HT-29 (cell line): ENCODE measurements at regions not wholly inside any gene's neighbourhood (a gene's known extent, or its start where the extent isn't known, plus 50 kb on each side); places are given as distances from the start of the nearest gene placed in this dataset.

Experiments
- DNase-seq: peaks from one replicate; pipeline ENCODE4 v3.0.0-alpha.2; 2015; ENCODE audit warnings: low spot score

DNA sequence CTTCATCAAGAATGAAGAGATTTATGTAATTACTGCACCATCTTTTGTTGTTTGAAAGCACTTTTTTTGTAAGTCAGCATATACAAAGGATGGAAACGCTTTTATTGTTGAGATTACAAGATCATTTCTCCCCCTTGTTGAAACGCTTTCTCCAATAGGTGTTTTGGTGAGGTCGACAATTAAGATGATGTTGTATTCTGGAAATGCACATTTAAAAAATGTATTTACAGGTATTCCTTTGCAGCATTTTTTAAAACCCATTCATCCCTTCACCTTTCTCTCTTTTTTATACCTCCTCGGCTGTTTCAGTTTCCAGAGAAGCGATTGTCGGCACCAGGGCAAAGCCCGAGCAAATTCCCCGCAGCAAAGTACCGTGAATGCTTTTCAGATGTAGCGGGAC, 499.9 kb downstream of the VRK1 start:
- DNase-seq = no peak

DNA sequence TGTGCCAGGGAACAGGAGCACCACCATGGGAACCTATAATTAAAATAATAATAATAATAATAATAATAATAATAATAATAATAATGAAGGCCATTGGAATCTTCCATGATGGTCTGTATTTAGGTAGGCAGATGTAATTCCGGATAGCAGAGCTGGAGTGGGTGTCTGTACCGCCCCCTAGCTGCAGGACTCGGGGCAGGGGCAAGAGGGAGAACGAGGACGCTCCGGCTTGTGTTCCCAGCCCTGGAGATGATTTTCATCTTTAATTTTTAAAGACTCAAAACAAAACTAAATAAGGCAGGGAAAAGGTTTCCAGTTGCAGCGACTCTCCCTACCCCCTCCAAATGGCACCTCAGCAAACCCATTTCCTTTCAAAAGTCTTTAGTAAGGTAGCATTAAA, 501.1 kb downstream of the VRK1 start:
- DNase-seq = no peak

DNA sequence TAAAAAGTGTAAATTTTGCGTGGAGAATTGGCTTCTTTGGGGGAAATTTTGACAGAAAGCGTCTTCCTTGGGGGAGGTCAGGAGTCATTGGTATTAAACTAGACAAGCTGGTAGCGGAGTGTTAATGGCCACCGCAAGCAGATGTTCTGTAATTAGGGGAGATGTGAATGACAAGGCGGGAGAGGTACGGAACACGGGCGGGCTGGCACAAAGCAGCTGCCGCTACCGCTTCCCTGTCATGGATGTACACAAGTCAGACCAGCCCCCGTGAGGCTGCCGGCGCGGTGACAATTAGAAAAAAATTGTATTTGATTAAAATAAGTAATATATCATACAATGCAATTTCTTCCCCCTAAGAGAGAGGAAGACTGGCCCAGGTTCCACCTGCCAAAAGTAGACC, 501.6 kb downstream of the VRK1 start:
- no peak for DNase-seq

DNA sequence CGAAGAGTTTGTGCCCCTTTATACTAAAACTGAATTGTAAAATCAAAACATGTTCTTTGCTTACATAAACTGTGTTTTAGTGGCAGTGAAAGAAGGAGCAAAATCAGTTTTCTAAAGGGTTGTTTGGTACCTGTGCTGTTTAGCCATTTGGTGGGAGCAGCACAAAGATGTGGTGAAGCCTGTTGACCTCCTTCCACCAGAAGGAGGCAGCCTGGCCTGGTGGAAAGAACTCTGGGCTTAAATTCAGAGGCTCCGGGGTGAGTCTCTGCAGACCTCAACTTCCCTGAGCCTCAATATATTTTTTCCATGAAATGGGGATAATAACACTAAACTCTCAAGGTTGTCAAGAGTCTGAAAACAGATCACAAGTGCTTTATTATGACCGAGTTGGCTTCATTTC, 502.5 kb downstream of the VRK1 start:
- no peak for DNase-seq

DNA sequence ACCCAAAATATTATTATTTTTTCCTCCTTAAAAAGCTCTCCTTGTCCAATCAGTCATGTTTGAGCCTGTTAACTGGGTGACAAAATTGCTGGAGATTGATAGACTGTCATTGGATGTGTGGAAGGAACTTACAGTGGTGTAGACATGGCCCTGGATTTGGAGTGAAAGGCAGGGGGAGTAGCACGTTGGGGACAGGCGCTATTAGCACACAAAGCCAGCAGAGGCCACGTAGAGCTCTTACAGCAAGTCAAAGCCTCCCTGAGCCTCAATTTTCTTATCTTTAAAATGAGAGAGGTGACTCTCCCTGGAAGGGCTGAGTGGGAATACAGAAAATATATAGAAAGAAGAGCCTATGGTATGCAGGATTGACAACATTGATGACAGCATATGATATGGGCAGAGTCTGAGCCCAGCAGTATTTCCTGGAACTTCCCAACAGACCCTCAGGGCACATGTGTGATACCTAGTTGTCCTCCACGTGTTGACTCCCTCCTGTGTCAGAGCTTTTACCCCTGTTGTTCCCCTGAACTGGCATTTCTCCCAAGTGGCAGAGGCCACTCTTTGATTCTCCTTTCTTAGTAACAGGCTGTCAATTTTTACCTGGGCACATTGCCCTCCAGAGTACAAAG, 504.9 kb downstream of the VRK1 start:
- no peak for DNase-seq

DNA sequence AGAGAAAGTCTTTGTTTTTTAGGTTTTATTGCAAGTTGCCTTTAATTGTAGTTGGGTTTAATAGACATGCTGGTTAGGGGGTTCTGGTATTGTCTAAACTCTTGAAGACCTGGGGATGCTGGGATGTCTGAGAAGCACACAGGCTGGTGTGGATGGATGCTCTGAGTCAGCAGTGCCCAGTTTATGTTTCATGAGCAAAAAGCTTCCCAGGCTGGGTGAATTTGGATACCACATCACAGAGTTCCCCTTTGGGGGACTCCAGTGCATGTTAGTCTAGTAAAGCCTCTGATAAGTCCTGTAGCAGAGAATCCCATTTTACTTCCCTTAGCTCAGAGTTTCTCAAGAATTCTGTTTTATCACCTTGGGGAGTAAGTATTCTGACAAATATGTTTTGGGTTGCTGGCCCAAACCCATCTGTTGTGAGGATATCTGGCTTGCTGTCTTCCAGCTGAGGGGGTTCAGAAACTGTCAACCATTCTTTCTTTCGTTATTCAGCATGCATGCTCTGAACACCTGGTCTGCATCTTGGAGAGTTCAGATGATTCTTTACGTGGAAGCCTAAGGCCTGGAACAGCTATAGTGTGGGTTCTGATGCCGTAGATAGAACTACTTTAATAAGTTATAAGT, 509.1 kb downstream of the VRK1 start:
- DNase-seq = no peak

DNA sequence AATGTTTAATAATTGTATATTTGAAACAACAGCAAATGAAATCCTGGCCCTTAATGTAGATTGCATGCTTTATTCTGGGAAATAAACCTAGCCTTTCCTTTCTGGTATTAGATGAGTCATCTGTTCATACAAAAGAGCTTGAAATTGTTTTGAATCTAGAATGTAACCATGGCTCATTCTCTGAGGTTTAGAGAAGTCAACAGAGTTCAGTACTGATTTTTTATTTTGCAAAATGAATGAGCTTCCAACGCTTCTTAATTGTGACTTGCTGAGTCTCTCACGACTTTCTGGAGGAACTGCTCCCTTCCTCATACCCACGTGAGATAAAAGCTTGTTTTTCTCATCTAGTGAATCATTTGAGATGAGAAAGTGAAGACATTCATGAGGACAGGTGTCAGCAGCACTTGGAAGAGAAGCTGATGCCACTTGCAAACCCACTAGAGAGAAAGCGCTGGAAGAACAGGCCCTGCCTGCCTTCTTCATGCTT, 509.6 kb downstream of the VRK1 start:
- no peak for DNase-seq

DNA sequence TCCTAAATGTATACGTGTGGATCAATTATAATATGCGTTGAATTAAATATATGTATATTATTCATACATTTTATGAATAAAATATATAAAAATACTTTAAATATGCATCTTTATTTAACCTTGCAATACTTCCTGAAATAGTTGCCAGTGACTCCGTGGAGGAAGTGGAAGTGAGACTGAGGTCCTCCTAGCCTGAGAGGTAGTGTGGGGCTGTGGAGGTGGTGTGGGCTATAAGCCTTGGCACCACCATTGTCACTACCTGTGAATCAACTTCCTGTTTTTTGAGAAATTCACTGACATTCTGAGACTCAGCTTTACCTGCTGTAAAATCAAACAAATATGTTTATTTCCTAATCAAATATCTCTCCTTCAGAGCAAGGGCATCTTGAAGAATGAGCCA, 514.2 kb downstream of the VRK1 start:
- no peak for DNase-seq

DNA sequence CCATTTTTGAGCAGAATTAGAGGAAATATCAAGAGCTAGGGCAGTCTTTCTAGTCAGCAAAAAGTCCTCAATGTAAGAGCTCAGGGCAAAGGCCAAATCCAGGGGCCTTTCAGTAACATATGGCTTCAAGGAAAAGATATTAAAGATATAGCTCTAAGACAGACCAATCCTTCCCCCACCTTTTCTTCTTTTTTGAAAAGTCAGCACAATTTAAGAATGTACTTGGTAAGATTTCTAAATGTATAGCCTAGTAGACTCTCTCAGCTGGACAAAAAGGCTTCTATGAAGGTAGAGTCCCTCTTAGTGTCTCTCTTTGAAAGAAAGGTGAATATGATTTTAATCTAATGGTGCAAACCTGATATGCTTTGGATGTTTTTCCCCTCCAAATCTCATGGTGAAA, 515.7 kb downstream of the VRK1 start:
- no peak for DNase-seq

DNA sequence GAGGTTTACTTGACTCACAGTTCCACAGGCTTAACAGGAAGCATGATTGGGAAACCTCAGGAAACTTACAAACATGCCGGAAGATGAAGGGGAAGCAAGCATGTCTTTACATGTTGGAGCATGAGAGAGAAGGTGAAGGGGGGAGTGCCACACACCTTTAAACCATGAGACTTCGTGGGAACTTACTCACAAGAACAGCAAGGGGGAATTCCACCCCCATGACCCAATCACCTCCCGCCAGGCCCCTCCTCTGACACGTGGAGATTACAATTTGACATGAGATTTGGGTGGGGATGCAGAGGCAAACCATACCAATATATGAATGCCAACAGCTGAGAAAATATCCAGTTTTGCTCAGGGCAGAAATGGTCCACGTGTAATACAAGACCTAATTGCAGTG, 518.6 kb downstream of the VRK1 start:
- DNase-seq = no peak

DNA sequence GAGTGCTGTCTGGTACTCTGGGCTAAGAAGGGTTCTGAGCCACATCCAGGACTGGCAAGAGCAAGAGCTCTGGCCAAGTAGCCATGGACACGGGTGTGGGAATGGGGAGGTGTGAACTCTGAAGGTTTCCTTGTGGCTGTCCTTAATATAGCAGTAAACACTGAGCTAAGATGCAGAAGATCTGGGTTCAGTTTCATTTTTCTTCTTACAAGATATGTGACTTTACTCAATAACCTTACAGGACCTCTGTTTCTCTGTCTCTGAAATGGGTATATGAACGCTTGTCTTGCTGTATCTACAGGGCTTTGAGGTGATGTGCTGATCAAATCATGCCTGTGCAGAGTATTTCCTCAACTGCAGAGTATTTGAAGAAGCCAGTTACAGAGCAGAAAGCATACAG, 521.2 kb downstream of the VRK1 start:
- no peak for DNase-seq

DNA sequence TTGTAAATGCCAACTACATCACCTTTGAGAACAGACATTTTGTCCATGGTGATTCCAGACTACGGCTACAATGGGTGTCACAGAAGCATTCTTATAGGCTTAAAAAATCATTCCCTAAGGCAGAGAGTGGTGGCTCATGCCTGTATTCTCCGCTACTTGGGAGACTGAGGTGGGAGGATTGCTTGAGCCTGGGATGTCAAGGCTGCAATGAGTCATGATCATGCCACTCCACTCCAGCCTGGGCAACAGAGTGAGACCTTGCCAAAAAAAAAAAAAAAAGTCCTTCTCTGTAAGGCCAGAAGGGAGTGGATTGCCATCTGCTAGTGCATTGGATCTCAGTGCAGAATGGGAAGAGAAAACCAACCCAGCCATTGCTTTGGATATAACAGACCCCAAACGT, 522.5 kb downstream of the VRK1 start:
- DNase-seq = no peak

DNA sequence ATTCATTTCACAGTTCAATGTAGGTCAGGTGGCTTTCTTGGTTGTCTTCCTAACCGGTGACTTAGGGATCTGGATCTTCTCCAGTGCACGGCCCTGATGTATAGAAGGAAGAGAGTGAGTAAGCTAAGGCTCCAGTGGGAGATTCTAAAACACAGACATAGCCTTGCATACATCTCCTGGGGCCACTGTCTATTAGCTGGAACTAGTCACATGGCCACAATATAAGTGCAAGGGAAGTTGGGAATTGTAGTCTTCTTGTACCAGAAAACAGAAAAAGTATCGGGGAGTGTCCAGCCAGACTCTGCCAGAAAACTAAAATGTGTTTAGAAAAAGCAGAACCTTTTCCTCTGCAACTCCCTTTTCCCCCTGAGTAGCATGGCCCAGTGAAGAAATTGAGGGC, 531.6 kb downstream of the VRK1 start:
- DNase-seq = no peak

DNA sequence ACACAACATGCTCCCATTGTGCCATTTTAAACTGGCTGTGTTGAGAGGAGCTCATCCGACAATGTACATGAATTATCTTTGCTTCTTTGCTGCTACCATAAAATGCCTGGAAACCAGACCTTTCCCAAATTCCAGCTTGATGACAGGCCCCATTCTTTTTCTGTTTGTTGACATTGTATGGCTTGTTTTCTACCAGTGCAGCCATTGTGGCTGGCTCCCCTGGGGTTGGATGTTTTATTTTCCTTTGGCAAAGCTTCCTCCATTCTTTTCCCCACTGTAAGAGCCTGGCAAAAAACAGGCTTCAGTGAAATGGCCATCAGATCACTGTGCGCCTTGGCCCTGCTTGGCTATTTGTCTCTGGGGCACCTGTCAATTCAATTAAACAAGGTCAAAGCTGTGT, 532.5 kb downstream of the VRK1 start:
- no peak for DNase-seq

DNA sequence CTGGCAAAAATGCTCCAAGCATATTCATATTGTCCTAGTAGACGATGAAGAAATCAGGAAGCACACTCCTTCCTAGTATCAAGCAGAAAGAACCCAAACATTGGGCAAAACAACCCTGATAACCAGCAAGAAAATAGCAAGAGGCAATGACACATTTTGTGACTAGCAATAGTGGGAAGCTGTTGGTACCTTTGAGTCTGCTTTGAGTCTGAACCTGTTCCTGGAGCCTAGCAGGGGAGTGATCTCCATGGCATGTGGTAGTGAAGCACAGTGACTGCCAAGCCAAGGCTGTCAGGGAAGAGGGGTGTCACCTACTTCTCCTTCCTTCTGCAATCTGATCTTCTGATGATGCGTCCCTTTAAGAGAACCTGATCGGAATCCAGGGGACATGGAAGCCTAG, 533.9 kb downstream of the VRK1 start:
- DNase-seq = no peak

DNA sequence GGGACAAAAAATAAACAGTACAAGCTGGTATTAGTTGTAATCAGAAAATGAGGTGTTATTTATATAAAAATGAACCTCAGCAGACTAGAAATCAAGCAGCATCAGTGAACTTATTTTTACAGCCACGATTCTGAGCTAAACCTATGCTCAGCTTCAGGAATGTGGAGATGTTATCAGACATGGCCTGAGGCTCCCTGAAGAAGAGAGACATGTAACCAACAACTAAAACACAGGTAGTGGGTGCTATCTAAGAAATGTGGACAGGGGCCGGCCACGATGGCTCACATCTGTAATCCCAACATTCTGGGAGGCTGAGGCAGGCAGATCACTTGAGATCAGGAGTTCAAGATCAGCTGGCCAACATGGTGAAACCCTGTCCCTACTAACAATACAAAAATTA, 534.3 kb downstream of the VRK1 start:
- no peak for DNase-seq

DNA sequence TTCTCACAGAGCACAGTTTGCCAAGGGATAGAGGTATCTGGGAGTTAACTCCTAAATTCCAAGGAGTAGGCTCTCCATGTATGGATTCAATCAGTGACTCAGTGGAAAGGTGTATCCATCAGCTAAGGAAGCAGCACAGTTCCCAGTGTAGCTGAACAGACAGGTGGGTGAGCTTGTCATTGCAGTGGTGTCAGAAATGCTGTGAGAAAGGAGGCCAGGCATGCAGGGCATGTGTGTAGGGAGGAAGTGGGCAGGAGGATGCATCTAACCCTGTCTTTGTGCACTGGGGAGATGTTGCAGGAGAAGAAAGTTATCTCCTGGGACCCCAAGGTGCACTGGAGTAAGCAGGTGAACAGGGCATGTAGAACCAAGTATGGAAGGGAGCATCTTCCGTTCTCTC, 539.0 kb downstream of the VRK1 start:
- DNase-seq = no peak

DNA sequence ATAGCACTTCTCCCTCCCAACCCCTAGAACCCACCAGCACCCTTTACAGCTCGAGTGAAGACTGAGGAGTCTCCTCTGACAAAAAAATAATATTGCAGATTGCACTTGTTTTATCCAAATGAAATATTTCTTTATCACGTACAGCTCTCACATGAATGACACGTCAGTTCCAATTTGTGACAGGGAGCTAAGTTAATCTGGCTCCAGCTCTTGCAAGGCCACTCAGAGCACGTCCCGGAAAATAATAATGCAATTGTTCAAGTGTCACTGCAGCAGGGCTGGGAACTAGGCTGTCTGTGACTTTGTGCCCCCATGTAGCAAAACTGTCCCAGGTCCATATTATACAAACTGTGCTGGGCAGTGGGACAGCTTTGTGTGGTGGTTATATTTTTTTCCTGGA, 539.6 kb downstream of the VRK1 start:
- no peak for DNase-seq

DNA sequence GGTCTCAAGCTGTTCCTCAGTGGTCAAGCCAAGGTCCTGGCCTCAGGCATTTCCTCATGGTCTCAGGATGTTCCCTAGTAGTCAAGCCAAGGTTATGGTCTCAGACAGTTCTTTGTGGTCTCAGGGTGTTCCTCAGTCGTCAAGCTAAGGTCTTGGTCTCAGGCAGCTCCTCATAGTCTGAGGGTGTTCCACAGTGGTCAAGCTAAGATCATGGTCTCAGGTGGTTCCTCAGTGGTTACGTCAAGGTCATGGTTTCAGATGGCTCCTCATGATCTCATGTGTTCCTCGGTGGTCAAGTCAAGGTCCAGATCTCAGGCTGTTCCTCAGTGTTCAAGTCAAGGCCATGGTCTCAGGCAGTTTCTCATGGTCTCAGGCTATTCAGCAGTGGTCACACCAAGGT, 540.1 kb downstream of the VRK1 start:
- DNase-seq = no peak

DNA sequence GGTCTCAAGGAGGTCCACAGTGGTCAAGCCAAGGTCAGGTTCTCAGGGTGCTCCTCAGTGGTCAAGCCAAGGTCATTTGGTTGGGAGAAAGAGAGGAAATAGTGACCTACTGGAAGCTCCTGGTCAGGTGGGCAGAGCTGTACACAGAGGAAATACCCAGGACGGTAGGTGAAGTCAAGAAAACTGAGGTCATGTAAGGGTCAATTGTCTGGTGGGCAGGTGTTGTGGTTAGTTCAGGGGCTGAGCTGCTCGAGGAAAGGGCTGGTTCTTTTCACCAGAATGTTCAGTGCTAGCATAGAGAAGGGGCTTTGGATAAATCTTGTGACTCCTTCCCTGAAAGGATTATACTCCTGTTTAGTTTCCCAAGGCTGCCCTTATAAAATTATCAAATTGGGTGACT, 540.5 kb downstream of the VRK1 start:
- no peak for DNase-seq

DNA sequence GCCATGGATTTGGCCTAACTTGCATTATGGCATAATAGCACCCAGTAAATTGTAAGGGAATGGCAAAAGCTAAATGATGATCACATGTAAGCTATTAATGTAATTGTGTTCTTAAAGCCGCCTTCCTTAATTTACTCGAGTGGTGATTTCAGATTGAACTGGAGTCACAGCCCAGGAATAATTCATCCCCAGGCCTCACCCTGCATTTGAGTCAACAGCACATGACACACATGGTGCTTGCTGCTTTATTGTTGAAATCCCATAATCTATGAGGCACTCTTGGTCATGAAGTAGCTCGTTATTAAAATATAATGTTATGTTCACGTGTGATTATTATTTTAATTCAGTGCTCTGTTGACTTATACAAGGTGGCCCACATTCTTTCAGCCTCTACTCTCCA, 547.5 kb downstream of the VRK1 start:
- no peak for DNase-seq

DNA sequence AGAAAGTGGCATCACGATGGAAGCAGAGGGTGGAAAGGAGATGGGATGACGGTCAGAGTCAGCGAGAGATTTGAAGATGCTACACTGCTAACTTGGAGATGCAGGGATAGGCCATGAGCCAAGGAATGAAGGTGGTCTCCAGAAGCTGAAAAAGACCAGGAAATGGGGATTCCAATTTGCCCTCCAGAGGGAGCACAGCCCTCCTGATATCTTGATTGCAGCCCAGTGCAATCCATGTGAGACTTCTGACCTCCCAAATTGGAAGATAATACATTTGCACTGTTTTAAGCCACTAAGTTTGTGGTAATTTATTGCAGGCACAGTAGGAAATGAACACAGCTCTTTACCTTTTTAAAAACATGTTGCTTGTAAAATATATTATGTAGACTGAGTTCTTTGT, 549.5 kb downstream of the VRK1 start:
- no peak for DNase-seq

DNA sequence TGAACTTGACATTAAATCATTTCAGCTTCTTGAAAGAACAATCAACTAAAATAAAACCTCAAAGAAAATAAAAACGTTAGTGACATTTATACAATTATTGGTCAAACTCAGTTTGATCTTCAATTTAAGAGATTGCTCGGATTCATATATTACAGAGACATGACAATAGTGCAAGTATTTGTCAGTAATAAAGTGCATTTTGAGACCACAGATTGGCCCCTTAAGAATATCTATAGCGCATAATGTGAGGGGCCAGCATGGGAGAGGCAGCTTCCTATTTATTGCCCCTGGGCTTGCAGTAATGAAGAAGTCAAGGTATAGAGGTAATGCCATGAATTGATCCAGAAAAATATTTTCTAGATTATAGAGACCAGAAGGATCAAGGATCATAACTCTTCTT, 552.3 kb downstream of the VRK1 start:
- DNase-seq = no peak

DNA sequence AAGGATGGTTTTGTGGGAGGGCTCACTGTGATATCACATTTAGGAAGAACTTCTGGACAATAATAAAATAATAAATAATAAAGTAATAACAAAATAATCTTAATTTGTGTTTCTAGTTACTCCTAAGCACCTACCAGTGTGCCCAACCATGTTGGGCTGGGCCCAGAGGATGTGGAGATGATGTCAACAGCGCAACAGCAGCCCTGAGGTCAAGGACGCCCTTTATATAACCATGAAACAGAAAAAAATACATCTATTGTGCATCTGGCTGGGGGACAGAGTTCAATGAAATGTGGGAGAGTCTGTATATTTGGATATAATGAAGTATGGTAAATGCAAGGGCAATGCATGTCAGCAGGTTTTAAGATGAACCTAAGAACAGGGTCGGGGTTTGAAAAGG, 552.8 kb downstream of the VRK1 start:
- no peak for DNase-seq
